GM23248 (cell line): ENCODE measurements at regions not wholly inside any gene's neighbourhood (a gene's known extent, or its start where the extent isn't known, plus 50 kb on each side); places are given as distances from the start of the nearest gene placed in this dataset.
A peak's percentile ranks its signal among the peaks of the same experiment; 100 is the strongest.

Experiments
- DNase-seq: peaks from one replicate; pipeline ENCODE4 v3.0.0-alpha.2; 2015
- H2AFZ ChIP-seq: fragments of 200-600 bp; sonication (generic); 2 replicates; pipeline ENCODE4 v1.6.1; 2016; ENCODE audit warnings: antibody characterized with exemption
- H3F3A ChIP-seq: fragments of 200-600 bp; sonication (generic); 2 replicates; pipeline ENCODE4 v1.6.1; 2016; ENCODE audit warnings: mild to moderate bottlenecking, antibody characterized with exemption, mixed run types; ENCODE audit not compliant: insufficient read depth
- H3K27ac ChIP-seq: fragments of 200-600 bp; sonication (generic); 2 replicates; pipeline ENCODE4 v1.5.1; 2016; ENCODE audit warnings: mild to moderate bottlenecking
- H3K27me3 ChIP-seq: fragments of 200-600 bp; sonication (generic); replicated peaks from 2 replicates; pipeline ENCODE4 v1.6.1; 2016; ENCODE audit warnings: mild to moderate bottlenecking; ENCODE audit not compliant: insufficient read depth
- H3K36me3 ChIP-seq: fragments of 200-600 bp; sonication (generic); 2 replicates; pipeline ENCODE4 v1.6.1; 2016; ENCODE audit warnings: low read depth, mild to moderate bottlenecking
- H3K4me1 ChIP-seq: fragments of 200-600 bp; sonication (generic); 2 replicates; pipeline ENCODE4 v1.6.1; 2016; ENCODE audit warnings: mild to moderate bottlenecking; ENCODE audit not compliant: insufficient read depth
- H3K4me2 ChIP-seq: fragments of 200-600 bp; sonication (generic); one replicate; pipeline ENCODE4 v1.6.1; 2016; ENCODE audit warnings: mild to moderate bottlenecking; ENCODE audit not compliant: unreplicated experiment
- H3K4me3 ChIP-seq: fragments of 200-600 bp; sonication (generic); 2 replicates; pipeline ENCODE4 v1.5.1; 2016; ENCODE audit warnings: mild to moderate bottlenecking
- H3K79me2 ChIP-seq: fragments of 200-600 bp; sonication (generic); 2 replicates; pipeline ENCODE4 v1.6.1; 2016; ENCODE audit warnings: mild to moderate bottlenecking; ENCODE audit not compliant: insufficient read depth
- H3K9ac ChIP-seq: fragments of 200-600 bp; sonication (generic); 2 replicates; pipeline ENCODE4 v1.6.1; 2016; ENCODE audit warnings: mild to moderate bottlenecking
- H3K9me2 ChIP-seq: fragments of 200-600 bp; sonication (generic); 2 replicates; pipeline ENCODE4 v1.6.1; 2016; ENCODE audit warnings: mixed run types, mild to moderate bottlenecking, moderate library complexity; ENCODE audit not compliant: insufficient read depth
- H3K9me3 ChIP-seq: fragments of 200-600 bp; sonication (generic); one replicate; pipeline ENCODE4 v1.6.1; 2017; ENCODE audit warnings: low read depth
- H4K20me1 ChIP-seq: fragments of 200-600 bp; sonication (generic); 2 replicates; pipeline ENCODE4 v1.6.0; 2016; ENCODE audit not compliant: insufficient read depth
- EZH2 ChIP-seq: fragments of 200-600 bp; sonication (generic); IDR thresholded peaks from 2 replicates; pipeline ENCODE4 v1.6.1; 2018; ENCODE audit warnings: antibody characterized with exemption, mild to moderate bottlenecking; ENCODE audit not compliant: insufficient read depth, poor library complexity, severe bottlenecking
- EZH2phosphoT487 ChIP-seq: fragments of 200-600 bp; sonication (generic); IDR thresholded peaks from 2 replicates; pipeline ENCODE4 v1.6.1; 2018; ENCODE audit warnings: antibody characterized with exemption, moderate library complexity, mild to moderate bottlenecking, low read depth; ENCODE audit not compliant: insufficient read depth
- WGBS, 2 experiments: methylation state at CpG; one replicate each; pipeline ENCODE4 v1.1.6; 2015 to 2017; ENCODE audit warnings: low lambda C conversion rate in 2 of 2, low coverage in 1 of 2; ENCODE audit errors: missing lambda C conversion rate in 2 of 2; 5-methylcytosine and 5-hydroxymethylcytosine counted together
- in situ Hi-C: fragments of 300-500 bp; cut with MboI; formaldehyde crosslinking; loops from 2 replicates; pipeline ENCODE4 v1.15.0; 2020

DNA sequence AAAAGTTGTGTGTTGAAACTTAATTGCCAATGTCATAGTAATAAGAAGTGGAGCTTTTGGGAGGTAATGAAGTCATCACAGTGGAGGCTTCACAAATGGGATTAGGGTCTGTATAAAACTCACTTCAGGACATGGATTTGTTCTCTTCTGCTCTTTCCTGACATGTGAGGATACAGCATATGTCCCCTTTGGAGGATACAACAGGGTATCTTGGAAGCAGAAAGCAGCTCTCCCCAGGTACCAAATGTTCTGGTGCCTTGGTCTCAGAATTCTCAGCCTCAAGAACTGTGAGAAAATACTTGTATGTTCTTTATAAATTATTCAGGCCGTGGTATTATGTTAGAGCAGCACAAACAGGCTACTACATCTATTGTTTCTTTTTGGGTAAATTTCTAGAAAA lies 210.9 kb downstream of the DIPK2A start:
- no peak overlapping the region for H2AFZ ChIP-seq
- H3K36me3 ChIP-seq = no peaks in the 10 kb centered on the region

DNA sequence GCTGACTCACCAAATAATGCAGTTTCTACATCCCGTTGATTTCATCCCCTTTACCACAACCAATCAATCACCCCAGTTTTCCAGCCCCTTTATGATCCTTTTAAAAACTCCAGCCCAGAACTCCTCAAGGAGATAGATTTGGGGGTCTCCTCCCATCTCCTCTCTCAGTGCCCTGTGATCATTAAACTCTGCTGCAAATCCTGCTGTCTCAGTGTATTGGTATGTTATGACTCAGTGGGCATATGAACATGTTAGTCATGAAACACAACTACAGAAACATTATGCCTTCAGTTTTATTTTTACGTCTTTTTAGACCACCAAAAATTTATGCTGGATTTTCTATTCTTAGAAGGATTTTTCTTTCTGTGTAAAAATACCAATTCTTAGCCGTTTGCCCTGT lies 213.7 kb downstream of the DIPK2A start:
- H3K4me3 ChIP-seq = no peak overlapping the region
- DNase-seq = peak; percentile 15
- no peaks in the 10 kb centered on the region for H3K36me3 ChIP-seq
- no peaks in the 10 kb centered on the region for H3F3A ChIP-seq
- WGBS, 2 experiments = 65 to 75% methylated on average over 3 of the region's 3 CpGs
- H3K79me2 ChIP-seq = no peaks in the 10 kb centered on the region
- no peaks in the 10 kb centered on the region for H3K9me2 ChIP-seq
- no peaks in the 10 kb centered on the region for H4K20me1 ChIP-seq
- no peaks in the 10 kb centered on the region for H3K27me3 ChIP-seq
- TF ChIP-seq EZH2 = no peak
- TF ChIP-seq EZH2phosphoT487 = no peak
- H3K9me3 ChIP-seq = no peaks in the 10 kb centered on the region
- H3K4me1 ChIP-seq = 0 out of 2 replicates have a peak, but pooled peaks cover 5% of the 10 kb centered on the region
- in situ Hi-C loops = no loop called here
- H3K9ac ChIP-seq = no peak overlapping the region
- H2AFZ ChIP-seq = no peak overlapping the region
- no peak overlapping the region for H3K27ac ChIP-seq
- H3K4me2 ChIP-seq = no peak overlapping the region

More for the DNA sequence above, 210.9 kb downstream of the DIPK2A start:
- H3K9ac ChIP-seq = no peak overlapping the region
- H4K20me1 ChIP-seq = no peaks in the 10 kb centered on the region
- no peaks in the 10 kb centered on the region for H3F3A ChIP-seq
- no peak for TF ChIP-seq EZH2phosphoT487
- no peak for TF ChIP-seq EZH2
- WGBS, 2 experiments = 6 to 30% methylated on average over 1 of the region's 1 CpG
- H3K4me1 ChIP-seq = no peaks in the 10 kb centered on the region
- in situ Hi-C loops = no loop called here
- no peak overlapping the region for H3K4me3 ChIP-seq
- no peak overlapping the region for H3K27ac ChIP-seq
- no peaks in the 10 kb centered on the region for H3K79me2 ChIP-seq
- no peak for DNase-seq
- no peaks in the 10 kb centered on the region for H3K27me3 ChIP-seq
- no peak overlapping the region for H3K4me2 ChIP-seq
- no peaks in the 10 kb centered on the region for H3K9me2 ChIP-seq
- no peaks in the 10 kb centered on the region for H3K9me3 ChIP-seq

DNA sequence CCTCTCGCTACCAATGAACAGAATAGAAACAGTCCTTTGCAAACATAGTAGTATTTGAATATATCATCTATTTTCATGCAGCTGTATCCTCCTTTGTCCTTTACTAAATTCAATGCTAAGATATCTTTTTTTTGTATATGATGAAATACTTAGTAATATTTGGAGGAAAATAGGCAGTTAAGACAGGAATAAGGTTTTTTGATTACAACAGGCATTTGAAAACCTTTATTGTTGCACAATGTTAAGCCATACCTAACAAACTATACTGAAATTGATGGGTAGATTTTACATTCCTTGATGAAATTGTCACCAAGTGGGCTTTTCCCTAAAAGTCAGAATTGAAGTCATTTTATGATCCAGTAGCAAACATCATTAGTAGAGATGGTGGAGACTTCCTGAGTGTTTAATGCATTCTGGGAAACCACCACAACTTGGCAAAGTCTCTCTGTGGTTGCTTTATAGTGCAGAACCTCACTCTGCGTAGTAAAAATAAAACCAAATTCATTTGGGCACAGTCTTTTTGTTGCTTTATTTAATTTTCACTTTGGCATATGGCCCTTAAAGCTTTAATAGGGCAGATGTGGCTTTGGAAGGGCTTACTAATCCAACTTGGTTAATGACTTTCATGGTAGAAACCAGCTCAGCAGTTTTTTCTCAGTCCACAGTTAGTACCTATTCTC lies 216.0 kb downstream of the DIPK2A start:
- H3K9me3 ChIP-seq = no peaks in the 10 kb centered on the region
- no peak overlapping the region for H3K4me3 ChIP-seq
- no peaks in the 10 kb centered on the region for H3F3A ChIP-seq
- no peak overlapping the region for H3K9ac ChIP-seq
- TF ChIP-seq EZH2 (no peak), EZH2phosphoT487 (no peak)
- no peaks in the 10 kb centered on the region for H3K9me2 ChIP-seq
- H3K4me1 ChIP-seq = 0 out of 2 replicates have a peak, but pooled peaks cover 5% of the 10 kb centered on the region
- no peak overlapping the region for H2AFZ ChIP-seq
- no peaks in the 10 kb centered on the region for H3K27me3 ChIP-seq
- in situ Hi-C loops = no loop called here
- H3K36me3 ChIP-seq = no peaks in the 10 kb centered on the region
- H3K27ac ChIP-seq = no peak overlapping the region
- no peak overlapping the region for H3K4me2 ChIP-seq
- H4K20me1 ChIP-seq = no peaks in the 10 kb centered on the region
- 43 to 45% methylated on average over 2 of the region's 2 CpGs for WGBS, 2 experiments
- peak; percentile 34 for DNase-seq
- H3K79me2 ChIP-seq = no peaks in the 10 kb centered on the region

DNA sequence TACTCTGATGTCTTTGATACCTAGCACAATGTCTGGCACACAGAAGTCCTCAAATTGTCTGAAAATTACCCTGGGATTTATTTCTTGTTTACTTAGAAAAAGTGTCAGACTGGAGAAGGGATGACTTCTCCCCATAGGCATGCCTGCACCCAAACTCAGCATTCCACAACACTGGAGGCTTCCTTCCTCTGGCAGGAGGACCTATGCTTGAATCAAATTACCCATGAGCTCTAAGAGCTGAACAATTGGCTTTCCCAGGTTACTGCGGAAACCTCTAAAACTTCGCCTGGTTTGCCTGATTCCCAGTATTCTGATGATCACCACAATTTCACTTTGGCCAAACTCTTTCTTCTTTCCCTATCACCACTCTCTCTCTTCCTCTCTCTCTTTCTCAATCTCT lies 217.4 kb downstream of the DIPK2A start:
- H3K27me3 ChIP-seq = no peaks in the 10 kb centered on the region
- no peak for TF ChIP-seq EZH2phosphoT487
- TF ChIP-seq EZH2 = no peak
- no peak overlapping the region for H3K27ac ChIP-seq
- in situ Hi-C loops = no loop called here
- no peaks in the 10 kb centered on the region for H4K20me1 ChIP-seq
- no peaks in the 10 kb centered on the region for H3K36me3 ChIP-seq
- H3K9ac ChIP-seq = no peak overlapping the region
- H2AFZ ChIP-seq = no peak overlapping the region
- H3K9me2 ChIP-seq = no peaks in the 10 kb centered on the region
- no peaks in the 10 kb centered on the region for H3F3A ChIP-seq
- H3K79me2 ChIP-seq = no peaks in the 10 kb centered on the region
- DNase-seq = peak; percentile 35
- no peaks in the 10 kb centered on the region for H3K9me3 ChIP-seq
- H3K4me3 ChIP-seq = no peak overlapping the region
- WGBS, 2 experiments = 73 to 88% methylated on average over 2 of the region's 2 CpGs
- no peak overlapping the region for H3K4me2 ChIP-seq
- 0 out of 2 replicates have a peak, but pooled peaks cover 5% of the 10 kb centered on the region for H3K4me1 ChIP-seq
